22Rv1 (cell line): ENCODE measurements at regions not wholly inside any gene's neighbourhood (a gene's known extent, or its start where the extent isn't known, plus 50 kb on each side); places are given as distances from the start of the nearest gene placed in this dataset.
"Not testable (repeated sequence)": the region's sequence is repeated elsewhere in the genome, so short reads cannot be mapped to it uniquely, and the experiment has no call there.

Source experiments
- ZFX ChIP-seq: fragments of 450-650 bp; IDR thresholded peaks from 2 replicates; pipeline ENCODE4 v1.6.1; 2017; ENCODE audit warnings: antibody characterized with exemption, borderline replicate concordance
- TF ChIP-seq, protein P1 (sequence below): fragments of 450-650 bp; IDR thresholded peaks from 2 replicates; pipeline ENCODE4 v1.5.1; 2017; ENCODE audit warnings: mild to moderate bottlenecking

DNA sequence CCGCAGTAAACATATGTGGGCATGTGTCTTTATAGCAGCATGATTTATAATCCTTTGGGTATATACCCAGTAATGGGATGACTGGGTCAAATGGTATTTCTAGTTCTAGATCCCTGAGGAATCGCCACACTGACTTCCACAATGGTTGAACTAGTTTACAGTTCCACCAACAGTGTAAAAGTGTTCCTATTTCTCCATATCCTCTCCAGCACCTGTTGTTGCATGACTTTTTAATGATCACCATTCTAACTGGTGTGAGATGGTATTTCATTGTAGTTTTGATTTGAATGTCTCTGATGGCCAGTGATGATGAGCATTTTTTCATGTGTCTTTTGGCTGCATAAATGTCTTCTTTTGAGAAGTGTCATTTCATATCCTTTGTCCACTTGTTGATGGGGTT is 238.6 kb upstream of the ZNF337 start:
- TF ChIP-seq, protein P1, sequence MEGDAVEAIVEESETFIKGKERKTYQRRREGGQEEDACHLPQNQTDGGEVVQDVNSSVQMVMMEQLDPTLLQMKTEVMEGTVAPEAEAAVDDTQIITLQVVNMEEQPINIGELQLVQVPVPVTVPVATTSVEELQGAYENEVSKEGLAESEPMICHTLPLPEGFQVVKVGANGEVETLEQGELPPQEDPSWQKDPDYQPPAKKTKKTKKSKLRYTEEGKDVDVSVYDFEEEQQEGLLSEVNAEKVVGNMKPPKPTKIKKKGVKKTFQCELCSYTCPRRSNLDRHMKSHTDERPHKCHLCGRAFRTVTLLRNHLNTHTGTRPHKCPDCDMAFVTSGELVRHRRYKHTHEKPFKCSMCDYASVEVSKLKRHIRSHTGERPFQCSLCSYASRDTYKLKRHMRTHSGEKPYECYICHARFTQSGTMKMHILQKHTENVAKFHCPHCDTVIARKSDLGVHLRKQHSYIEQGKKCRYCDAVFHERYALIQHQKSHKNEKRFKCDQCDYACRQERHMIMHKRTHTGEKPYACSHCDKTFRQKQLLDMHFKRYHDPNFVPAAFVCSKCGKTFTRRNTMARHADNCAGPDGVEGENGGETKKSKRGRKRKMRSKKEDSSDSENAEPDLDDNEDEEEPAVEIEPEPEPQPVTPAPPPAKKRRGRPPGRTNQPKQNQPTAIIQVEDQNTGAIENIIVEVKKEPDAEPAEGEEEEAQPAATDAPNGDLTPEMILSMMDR: not testable (repeated sequence)
- TF ChIP-seq ZFX: not testable (repeated sequence)
